Hepatocyte (in vitro differentiated cells): ENCODE measurements at regions not wholly inside any gene's neighbourhood (a gene's known extent, or its start where the extent isn't known, plus 50 kb on each side); places are given as distances from the start of the nearest gene placed in this dataset.

ENCODE experiments used
- DNase-seq: peaks from one replicate; pipeline ENCODE4 v3.0.0-alpha.2; 2016; ENCODE audit warnings: low spot score
- H2AFZ ChIP-seq: fragments of 200-600 bp; sonication (generic); 2 replicates; pipeline ENCODE4 v1.6.0; 2016; ENCODE audit warnings: antibody characterized with exemption, mild to moderate bottlenecking
- H3K27ac ChIP-seq: fragments of 200-600 bp; sonication (generic); 2 replicates; pipeline ENCODE4 v1.5.1; 2016; ENCODE audit warnings: mild to moderate bottlenecking
- H3K27me3 ChIP-seq: fragments of 200-600 bp; sonication (generic); 2 replicates; pipeline ENCODE4 v1.6.1; 2016
- H3K36me3 ChIP-seq: fragments of 200-600 bp; sonication (generic); replicated peaks from 2 replicates; pipeline ENCODE4 v1.5.1; 2016; ENCODE audit warnings: low read depth; ENCODE audit not compliant: insufficient read depth
- H3K4me1 ChIP-seq: fragments of 200-600 bp; sonication (generic); 2 replicates; pipeline ENCODE4 v1.5.1; 2016; ENCODE audit warnings: mild to moderate bottlenecking, moderate library complexity; ENCODE audit not compliant: insufficient read depth
- H3K4me2 ChIP-seq: fragments of 200-600 bp; sonication (generic); 2 replicates; pipeline ENCODE4 v1.6.0; 2016
- H3K4me3 ChIP-seq: fragments of 200-600 bp; sonication (generic); 2 replicates; pipeline ENCODE4 v1.5.1; 2016; ENCODE audit warnings: mild to moderate bottlenecking
- H3K79me2 ChIP-seq: fragments of 200-600 bp; sonication (generic); 2 replicates; pipeline ENCODE4 v1.6.0; 2017; ENCODE audit warnings: mild to moderate bottlenecking
- H3K9me2 ChIP-seq: fragments of 200-600 bp; sonication (generic); replicated peaks from 2 replicates; pipeline ENCODE4 v1.6.0; 2017; ENCODE audit warnings: mild to moderate bottlenecking; ENCODE audit not compliant: insufficient read depth
- H3K9me3 ChIP-seq: fragments of 200-600 bp; sonication (generic); 2 replicates; pipeline ENCODE4 v1.5.1; 2016; ENCODE audit warnings: low read depth, mild to moderate bottlenecking
- H4K20me1 ChIP-seq: fragments of 200-600 bp; sonication (generic); 2 replicates; pipeline ENCODE4 v1.6.0; 2016; ENCODE audit warnings: mild to moderate bottlenecking; ENCODE audit not compliant: insufficient read depth, poor library complexity, severe bottlenecking
- EZH2 ChIP-seq: fragments of 200-600 bp; sonication (generic); IDR thresholded peaks from 2 replicates; pipeline ENCODE4 v1.6.1; 2016; ENCODE audit warnings: antibody characterized with exemption, mild to moderate bottlenecking, borderline replicate concordance
- EZH2phosphoT487 ChIP-seq: fragments of 200-600 bp; sonication (generic); IDR thresholded peaks from one replicate; pipeline ENCODE4 v1.6.1; 2018; ENCODE audit warnings: antibody characterized with exemption, mild to moderate bottlenecking, low read depth, moderate library complexity; ENCODE audit not compliant: unreplicated experiment, severe bottlenecking
- WGBS: methylation state at CpG from one replicate; pipeline ENCODE4 v1.1.6; 2016; ENCODE audit warnings: low lambda C conversion rate; ENCODE audit errors: missing lambda C conversion rate; 5-methylcytosine and 5-hydroxymethylcytosine counted together
- TF ChIP-seq, protein P1 (sequence below): fragments of 200-600 bp; sonication (generic); IDR thresholded peaks from 2 replicates; pipeline ENCODE4 v1.5.1; 2016; ENCODE audit warnings: antibody characterized with exemption, mild to moderate bottlenecking; ENCODE audit not compliant: poor library complexity

- Histone ChIP-seq H3K9me3 (no peaks in the 10 kb centered on the region), H3K9me2 (no peaks in the 10 kb centered on the region), H3K36me3 (no peaks in the 10 kb centered on the region), H3K4me1 (peaks cover 10% of the 10 kb centered on the region), H3K79me2 (no peaks in the 10 kb centered on the region), H4K20me1 (no peaks in the 10 kb centered on the region), H3K4me2 (peak overlapping the region; percentile 26), H3K27ac (peak overlapping the region; percentile 29), H3K4me3 (no peak overlapping the region), H2AFZ (no peak overlapping the region), H3K27me3 (no peaks in the 10 kb centered on the region)
- no peak for TF ChIP-seq EZH2
- TF ChIP-seq, protein P1, sequence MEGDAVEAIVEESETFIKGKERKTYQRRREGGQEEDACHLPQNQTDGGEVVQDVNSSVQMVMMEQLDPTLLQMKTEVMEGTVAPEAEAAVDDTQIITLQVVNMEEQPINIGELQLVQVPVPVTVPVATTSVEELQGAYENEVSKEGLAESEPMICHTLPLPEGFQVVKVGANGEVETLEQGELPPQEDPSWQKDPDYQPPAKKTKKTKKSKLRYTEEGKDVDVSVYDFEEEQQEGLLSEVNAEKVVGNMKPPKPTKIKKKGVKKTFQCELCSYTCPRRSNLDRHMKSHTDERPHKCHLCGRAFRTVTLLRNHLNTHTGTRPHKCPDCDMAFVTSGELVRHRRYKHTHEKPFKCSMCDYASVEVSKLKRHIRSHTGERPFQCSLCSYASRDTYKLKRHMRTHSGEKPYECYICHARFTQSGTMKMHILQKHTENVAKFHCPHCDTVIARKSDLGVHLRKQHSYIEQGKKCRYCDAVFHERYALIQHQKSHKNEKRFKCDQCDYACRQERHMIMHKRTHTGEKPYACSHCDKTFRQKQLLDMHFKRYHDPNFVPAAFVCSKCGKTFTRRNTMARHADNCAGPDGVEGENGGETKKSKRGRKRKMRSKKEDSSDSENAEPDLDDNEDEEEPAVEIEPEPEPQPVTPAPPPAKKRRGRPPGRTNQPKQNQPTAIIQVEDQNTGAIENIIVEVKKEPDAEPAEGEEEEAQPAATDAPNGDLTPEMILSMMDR: no peak
- no peak for TF ChIP-seq EZH2phosphoT487
- DNase-seq: peak; percentile 65
- 61% methylated on average over 6 of the region's 6 CpGs for WGBS
Observed at GRCh38 chr15:45794712-45795439, 160.0 kb downstream of the SQOR start.

DNA sequence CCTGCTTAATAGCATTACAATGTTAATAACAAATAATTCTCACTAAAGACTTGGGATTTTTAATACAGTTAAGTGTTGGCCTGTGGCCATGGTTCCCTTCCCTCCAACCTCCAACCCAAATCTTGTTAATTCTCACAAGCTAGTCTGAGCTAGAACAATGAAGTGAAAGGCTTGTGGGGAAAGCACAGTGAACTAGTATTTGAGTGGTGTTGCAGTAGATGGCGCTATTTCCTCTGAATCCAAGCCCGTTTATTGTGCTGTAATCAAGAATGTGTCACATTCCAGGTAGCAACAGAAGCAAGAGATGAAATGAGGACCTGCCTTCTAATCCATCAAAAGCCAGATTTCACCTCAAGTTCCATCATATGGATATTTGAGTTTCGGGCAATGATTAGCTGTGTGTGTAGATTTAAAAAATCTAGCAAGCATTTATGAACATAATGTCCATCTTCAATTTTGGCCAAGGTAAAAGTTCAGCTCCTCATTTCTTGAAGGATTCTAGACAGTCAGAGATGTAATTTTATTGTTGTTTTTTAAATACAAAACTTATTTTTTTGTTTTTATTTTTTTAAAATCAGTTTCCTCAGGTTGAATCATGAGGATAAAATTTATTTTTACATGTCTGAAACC is 160.7 kb downstream of the SQOR start:
- Histone ChIP-seq H3K9me3 (no peaks in the 10 kb centered on the region), H2AFZ (no peak overlapping the region), H3K79me2 (no peaks in the 10 kb centered on the region), H4K20me1 (no peaks in the 10 kb centered on the region), H3K4me3 (no peak overlapping the region), H3K4me1 (peaks cover 10% of the 10 kb centered on the region), H3K4me2 (peak overlapping the region; percentile 26), H3K36me3 (no peaks in the 10 kb centered on the region), H3K9me2 (no peaks in the 10 kb centered on the region), H3K27me3 (no peaks in the 10 kb centered on the region), H3K27ac (peak overlapping the region; percentile 29)
- 29% methylated on average over 3 of the region's 3 CpGs for WGBS
- TF ChIP-seq, protein P1: peak; percentile 68
- TF ChIP-seq EZH2: no peak
- TF ChIP-seq EZH2phosphoT487: no peak
- DNase-seq: peak; percentile 81

- no peak overlapping the region for H2AFZ ChIP-seq
- no peak overlapping the region for H3K27ac ChIP-seq
- H3K9me3 ChIP-seq: no peaks in the 10 kb centered on the region
- no peaks in the 10 kb centered on the region for H3K79me2 ChIP-seq
- H4K20me1 ChIP-seq: no peaks in the 10 kb centered on the region
- H3K27me3 ChIP-seq: no peaks in the 10 kb centered on the region
- peaks cover 10% of the 10 kb centered on the region for H3K4me1 ChIP-seq
- no peak overlapping the region for H3K4me2 ChIP-seq
- 88% methylated on average over 3 of the region's 3 CpGs for WGBS
- no peak for DNase-seq
- TF ChIP-seq, protein P1: no peak
- TF ChIP-seq EZH2phosphoT487: no peak
- TF ChIP-seq EZH2: no peak
- no peaks in the 10 kb centered on the region for H3K9me2 ChIP-seq
- H3K4me3 ChIP-seq: no peak overlapping the region
- H3K36me3 ChIP-seq: no peaks in the 10 kb centered on the region
Observed at GRCh38 chr15:45796433-45796832, 161.6 kb downstream of the SQOR start.
